GM18867 (cell line): ENCODE measurements at regions not wholly inside any gene's neighbourhood (a gene's known extent, or its start where the extent isn't known, plus 50 kb on each side); places are given as distances from the start of the nearest gene placed in this dataset.
"Not testable (repeated sequence)": the region's sequence is repeated elsewhere in the genome, so short reads cannot be mapped to it uniquely, and the experiment has no call there.

Experiments used
- ATAC-seq: cut with Tn5 transposase; IDR thresholded peaks from one replicate; pipeline ENCODE4 v1.9.1; 2021; ENCODE audit warnings: mild to moderate bottlenecking, moderate library complexity; ENCODE audit not compliant: unreplicated experiment

- ATAC-seq: no peak
Observed at GRCh38 chr2:66110608-66111007, 324.3 kb upstream of the MEIS1 start.

GRCh38 chr2:66110086-66110485 lies 324.8 kb upstream of the MEIS1 start:
- no peak for ATAC-seq

- no peak for ATAC-seq
Observed at GRCh38 chr2:66109419-66109818, 325.5 kb upstream of the MEIS1 start.

GRCh38 chr2:66105066-66105753 lies 329.7 kb upstream of the MEIS1 start:
- no peak for ATAC-seq

GRCh38 chr2:66103581-66103980 lies 331.3 kb upstream of the MEIS1 start:
- no peak for ATAC-seq

- ATAC-seq: no peak
Observed at GRCh38 chr2:66101206-66101605, 333.7 kb upstream of the MEIS1 start.

GRCh38 chr2:66095820-66096345 lies 339.0 kb upstream of the MEIS1 start:
- ATAC-seq: no peak

GRCh38 chr2:66094689-66095088 lies 340.2 kb upstream of the MEIS1 start:
- ATAC-seq: not testable (repeated sequence)

- ATAC-seq: no peak
Observed at GRCh38 chr2:66093371-66093770, 341.6 kb upstream of the MEIS1 start.

- no peak for ATAC-seq
Observed at GRCh38 chr2:66084948-66085590, 349.9 kb upstream of the MEIS1 start.

- ATAC-seq: no peak
Observed at GRCh38 chr2:66082581-66082980, 352.3 kb upstream of the MEIS1 start.

- no peak for ATAC-seq
Observed at GRCh38 chr2:66080127-66080526, 354.8 kb upstream of the MEIS1 start.

- ATAC-seq: no peak
Observed at GRCh38 chr2:66073172-66073571, 361.8 kb upstream of the MEIS1 start.

GRCh38 chr2:66070721-66071602 lies 364.0 kb upstream of the MEIS1 start:
- ATAC-seq: no peak

GRCh38 chr2:66069937-66070720 lies 364.8 kb upstream of the MEIS1 start:
- no peak for ATAC-seq

- no peak for ATAC-seq
Observed at GRCh38 chr2:66066032-66066431, 368.9 kb upstream of the MEIS1 start.

- ATAC-seq: no peak
Observed at GRCh38 chr2:66059332-66059731, 375.6 kb upstream of the MEIS1 start.

GRCh38 chr2:66058675-66059074 lies 376.2 kb upstream of the MEIS1 start:
- ATAC-seq: no peak

GRCh38 chr2:66057844-66058243 lies 377.1 kb upstream of the MEIS1 start:
- ATAC-seq: no peak

GRCh38 chr2:66050392-66050791 lies 384.5 kb upstream of the MEIS1 start:
- no peak for ATAC-seq

GRCh38 chr2:66048667-66049066 lies 386.3 kb upstream of the MEIS1 start:
- ATAC-seq: no peak
